ENCODE measurements at regions not wholly inside any gene's neighbourhood (a gene's known extent, or its start where the extent isn't known, plus 50 kb on each side); places are given as distances from the start of the nearest gene placed in this dataset.

DNA sequence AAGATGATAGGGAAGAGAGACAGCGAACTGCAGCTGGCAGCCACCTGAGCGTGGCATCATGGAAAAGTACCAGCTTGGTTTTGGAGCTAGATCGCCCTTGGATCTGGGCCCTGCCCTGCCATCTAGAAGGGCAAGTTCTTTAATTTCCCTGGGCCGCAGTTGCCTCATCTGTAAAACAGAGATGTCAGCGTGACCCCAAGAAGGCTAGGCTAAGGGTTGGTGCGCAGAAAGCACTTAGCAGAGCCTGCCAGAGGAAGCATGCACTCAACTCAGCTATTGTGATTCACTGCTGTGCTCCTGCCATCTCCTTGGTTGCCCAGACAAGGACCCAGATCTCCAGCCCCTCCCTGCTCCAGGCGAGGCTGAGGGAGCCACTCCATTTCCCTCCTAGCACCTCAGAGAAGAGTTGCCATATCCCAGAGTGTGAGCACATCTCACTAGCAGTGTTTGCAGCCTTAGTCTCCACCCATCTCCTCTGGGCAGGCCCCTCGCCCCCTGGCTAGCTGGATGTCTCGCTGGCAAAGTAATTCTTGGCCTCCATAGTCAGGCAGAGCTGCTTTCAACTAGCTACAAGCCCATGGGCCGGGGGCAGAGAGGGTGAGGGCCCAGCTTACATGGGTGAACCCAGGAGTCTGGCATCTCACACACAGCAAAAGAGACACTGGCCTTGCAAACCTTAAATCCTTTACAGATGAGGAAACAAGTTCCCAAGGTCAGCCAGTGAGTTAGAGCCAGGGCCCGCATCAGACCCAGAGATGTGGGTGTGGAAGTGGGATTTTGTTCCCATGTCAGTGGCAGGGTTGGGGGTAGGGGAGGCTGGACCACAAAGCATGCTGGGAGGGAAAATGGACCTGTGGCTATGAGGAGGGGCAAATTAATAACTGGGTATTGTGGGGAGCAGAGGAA is 280.7 kb upstream of the TLE3 start:
- Histone ChIP-seq H2AFZ (ENCODE audit: low read length) (no peak overlapping the region), H3K4me1 (ENCODE audit: control insufficient read depth, extremely low read depth, insufficient read depth, low read length) (no peaks in the 10 kb centered on the region), H4K20me1 (ENCODE audit: control insufficient read depth, extremely low read depth, insufficient read depth, low read length) (no peaks in the 10 kb centered on the region), H3K9me3 (ENCODE audit: control insufficient read depth, insufficient read depth, low read depth, low read length) (no peaks in the 10 kb centered on the region), H3K4me2 (ENCODE audit: extremely low read depth, insufficient read depth, low read length) (no peak overlapping the region), H3K36me3 (ENCODE audit: control insufficient read depth, insufficient read depth, low read length) (no peaks in the 10 kb centered on the region), H3K27ac (ENCODE audit: insufficient read depth, low read length) (no peak overlapping the region), H3K9ac (ENCODE audit: insufficient read depth, low read length) (no peak overlapping the region), H3K79me2 (ENCODE audit: control insufficient read depth, insufficient read depth, low read length) (no peaks in the 10 kb centered on the region), H3K4me3 (replicated peaks in 1 of 4; ENCODE audit: control extremely low read depth in 1 of 4, insufficient read depth in 1 of 4, low read depth in 3 of 4, low read length in 4 of 4) (no peak overlapping the region), H3K27me3 (ENCODE audit: control insufficient read depth, insufficient read depth, low read length) (peaks cover 17% of the 10 kb centered on the region)
- TF ChIP-seq, protein P1, sequence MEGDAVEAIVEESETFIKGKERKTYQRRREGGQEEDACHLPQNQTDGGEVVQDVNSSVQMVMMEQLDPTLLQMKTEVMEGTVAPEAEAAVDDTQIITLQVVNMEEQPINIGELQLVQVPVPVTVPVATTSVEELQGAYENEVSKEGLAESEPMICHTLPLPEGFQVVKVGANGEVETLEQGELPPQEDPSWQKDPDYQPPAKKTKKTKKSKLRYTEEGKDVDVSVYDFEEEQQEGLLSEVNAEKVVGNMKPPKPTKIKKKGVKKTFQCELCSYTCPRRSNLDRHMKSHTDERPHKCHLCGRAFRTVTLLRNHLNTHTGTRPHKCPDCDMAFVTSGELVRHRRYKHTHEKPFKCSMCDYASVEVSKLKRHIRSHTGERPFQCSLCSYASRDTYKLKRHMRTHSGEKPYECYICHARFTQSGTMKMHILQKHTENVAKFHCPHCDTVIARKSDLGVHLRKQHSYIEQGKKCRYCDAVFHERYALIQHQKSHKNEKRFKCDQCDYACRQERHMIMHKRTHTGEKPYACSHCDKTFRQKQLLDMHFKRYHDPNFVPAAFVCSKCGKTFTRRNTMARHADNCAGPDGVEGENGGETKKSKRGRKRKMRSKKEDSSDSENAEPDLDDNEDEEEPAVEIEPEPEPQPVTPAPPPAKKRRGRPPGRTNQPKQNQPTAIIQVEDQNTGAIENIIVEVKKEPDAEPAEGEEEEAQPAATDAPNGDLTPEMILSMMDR (conservative IDR thresholded peaks at IDR 0.05 in 1 of 2, IDR thresholded peaks at IDR 0.05 in 1 of 2; ENCODE audit: low read depth in 1 of 2, low read length in 2 of 2) = no peak
- TF ChIP-seq EZH2 (IDR thresholded peaks at IDR 0.05; ENCODE audit: low read length, missing control alignments) = no peak
- DNase-seq (ENCODE audit: low read depth in 2 of 2) = no peak

DNA sequence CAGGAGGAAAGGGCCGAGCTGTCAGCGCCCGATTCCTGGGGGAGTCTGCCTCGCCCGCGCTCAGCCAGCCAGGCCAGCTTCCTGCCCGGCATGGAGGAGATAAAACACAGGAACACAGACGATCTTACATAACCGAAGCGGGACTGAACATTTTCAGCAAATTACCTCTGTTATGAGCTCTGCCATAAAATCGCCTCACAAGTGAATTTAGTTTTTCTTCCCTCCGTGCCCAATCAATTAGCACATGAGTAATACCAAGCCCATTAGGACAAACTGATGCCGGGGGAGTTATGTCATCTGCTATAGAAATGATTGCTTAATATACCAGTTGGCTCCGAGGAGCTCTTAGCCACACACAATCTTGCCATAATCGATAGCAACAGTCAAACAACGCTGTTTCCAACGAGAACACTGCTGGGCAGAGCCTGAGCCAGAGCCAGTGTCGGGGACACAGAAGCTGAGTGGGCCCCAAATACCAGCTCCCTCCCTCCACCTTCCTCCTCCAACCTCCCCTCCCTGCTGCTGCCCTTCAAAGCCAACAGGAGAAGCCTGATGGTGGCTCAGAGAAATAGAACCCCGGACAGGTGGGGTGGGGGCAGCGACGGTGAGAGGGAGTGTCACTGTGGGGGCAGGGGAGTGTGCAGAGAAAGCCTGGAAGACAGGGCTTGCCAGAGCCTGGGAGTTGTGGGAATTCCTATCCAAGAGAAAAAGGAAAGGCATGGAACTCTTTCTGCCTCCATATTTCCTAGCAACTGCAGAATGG is 279.4 kb upstream of the TLE3 start:
- peak overlapping the region in 3 of 4 experiments; percentile 14 to 21 (median 17) for H3K4me3 ChIP-seq (replicated peaks in 1 of 4; ENCODE audit: control extremely low read depth in 1 of 4, insufficient read depth in 1 of 4, low read depth in 3 of 4, low read length in 4 of 4)
- H3K79me2 ChIP-seq (ENCODE audit: control insufficient read depth, insufficient read depth, low read length) = no peaks in the 10 kb centered on the region
- no peaks in the 10 kb centered on the region for H3K9me3 ChIP-seq (ENCODE audit: control insufficient read depth, insufficient read depth, low read depth, low read length)
- no peak overlapping the region for H3K27ac ChIP-seq (ENCODE audit: insufficient read depth, low read length)
- peak; percentile 48 to 66 for DNase-seq (ENCODE audit: low read depth in 2 of 2)
- peak overlapping the region; percentile 7 for H3K9ac ChIP-seq (ENCODE audit: insufficient read depth, low read length)
- H2AFZ ChIP-seq (ENCODE audit: low read length) = peak overlapping the region; percentile 11
- peak overlapping the region; percentile 80 for H3K4me2 ChIP-seq (ENCODE audit: extremely low read depth, insufficient read depth, low read length)
- H3K4me1 ChIP-seq (ENCODE audit: control insufficient read depth, extremely low read depth, insufficient read depth, low read length) = no peaks in the 10 kb centered on the region
- H3K36me3 ChIP-seq (ENCODE audit: control insufficient read depth, insufficient read depth, low read length) = no peaks in the 10 kb centered on the region
- peaks cover 17% of the 10 kb centered on the region for H3K27me3 ChIP-seq (ENCODE audit: control insufficient read depth, insufficient read depth, low read length)
- TF ChIP-seq, protein P1 (conservative IDR thresholded peaks at IDR 0.05 in 1 of 2, IDR thresholded peaks at IDR 0.05 in 1 of 2; ENCODE audit: low read depth in 1 of 2, low read length in 2 of 2) = no peak
- TF ChIP-seq EZH2 (IDR thresholded peaks at IDR 0.05; ENCODE audit: low read length, missing control alignments) = no peak
- no peaks in the 10 kb centered on the region for H4K20me1 ChIP-seq (ENCODE audit: control insufficient read depth, extremely low read depth, insufficient read depth, low read length)
